A172 (cell line): ENCODE measurements at regions not wholly inside any gene's neighbourhood (a gene's known extent, or its start where the extent isn't known, plus 50 kb on each side); places are given as distances from the start of the nearest gene placed in this dataset.
"Not testable (repeated sequence)": the region's sequence is repeated elsewhere in the genome, so short reads cannot be mapped to it uniquely, and the experiment has no call there.

Experiments
- DNase-seq: peaks from one replicate; pipeline ENCODE4 v3.0.0-alpha.2; 2015; ENCODE audit warnings: low spot score

DNA sequence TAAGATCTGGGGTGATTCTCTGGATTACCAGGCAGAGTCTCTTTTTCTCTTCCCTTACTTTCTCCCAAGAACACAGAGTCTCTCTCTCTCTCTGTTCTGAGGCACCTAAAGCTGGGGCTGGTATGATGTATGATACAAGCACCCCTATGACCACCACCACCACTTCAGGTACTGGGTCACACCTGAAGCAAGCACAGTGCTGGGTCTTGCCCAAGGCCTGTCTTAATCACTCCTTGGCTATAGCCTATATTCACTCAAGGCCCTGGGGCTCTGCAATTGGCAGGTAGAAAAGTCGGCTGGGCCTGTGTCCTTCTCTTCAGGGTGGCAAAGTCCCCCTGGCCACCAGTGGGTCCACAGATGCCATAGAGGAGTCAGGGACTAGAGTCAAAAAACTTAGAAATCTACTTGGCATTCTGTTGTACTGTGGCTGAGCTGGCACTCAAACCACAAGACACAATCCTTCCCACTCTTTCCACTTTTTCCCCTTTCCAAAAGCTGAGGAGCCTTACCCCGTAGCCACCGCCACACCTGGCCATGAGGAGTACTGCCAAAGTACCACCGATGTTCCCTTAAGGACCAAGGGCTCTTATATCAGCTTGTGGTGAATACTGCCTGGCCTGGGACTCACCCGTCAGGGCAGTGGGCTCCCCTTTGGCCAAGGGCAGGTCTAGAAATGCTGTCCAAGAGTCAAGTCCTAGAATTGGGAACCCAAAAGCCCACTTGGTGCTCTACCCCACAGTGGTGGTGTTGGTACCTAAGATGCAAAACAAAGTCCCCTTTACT is 159.2 kb downstream of the POTEM start:
- DNase-seq: not testable (repeated sequence)

DNA sequence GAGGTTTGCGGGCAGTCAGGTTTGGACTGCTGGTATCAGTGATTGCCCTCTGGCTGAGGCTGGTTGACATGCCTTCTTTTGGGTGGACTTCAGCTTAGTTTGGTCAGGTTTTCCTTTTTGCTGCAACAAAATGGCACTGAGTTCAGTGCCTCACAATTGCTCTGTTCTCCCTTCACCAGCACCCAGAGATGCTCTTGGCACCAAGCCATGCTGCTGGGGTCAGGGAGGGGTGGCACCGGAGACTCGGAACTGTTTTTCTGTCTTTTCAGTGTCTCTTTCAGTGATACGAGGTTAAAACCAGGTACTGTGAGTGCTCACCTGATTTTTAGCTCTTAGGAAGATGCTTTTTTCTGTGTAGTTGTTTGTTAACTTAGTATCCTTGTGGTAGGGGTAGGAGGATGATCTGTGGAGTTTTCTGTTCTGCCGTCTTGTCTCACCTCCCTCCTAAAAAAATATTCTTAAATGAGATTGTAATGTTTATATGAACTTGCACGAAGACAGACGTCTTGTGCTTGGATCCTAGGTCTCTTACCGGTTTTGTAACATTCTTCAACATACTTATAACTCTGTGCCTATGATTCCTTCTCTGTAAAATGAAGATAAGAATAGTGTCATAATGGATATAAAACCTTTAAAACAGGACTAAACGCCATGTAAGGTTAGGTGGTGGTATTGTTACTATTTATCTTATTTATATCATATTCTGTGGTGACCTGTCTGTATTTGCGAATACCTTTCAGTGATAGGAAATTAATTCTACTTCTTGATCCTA is 160.6 kb downstream of the POTEM start:
- not testable (repeated sequence) for DNase-seq

DNA sequence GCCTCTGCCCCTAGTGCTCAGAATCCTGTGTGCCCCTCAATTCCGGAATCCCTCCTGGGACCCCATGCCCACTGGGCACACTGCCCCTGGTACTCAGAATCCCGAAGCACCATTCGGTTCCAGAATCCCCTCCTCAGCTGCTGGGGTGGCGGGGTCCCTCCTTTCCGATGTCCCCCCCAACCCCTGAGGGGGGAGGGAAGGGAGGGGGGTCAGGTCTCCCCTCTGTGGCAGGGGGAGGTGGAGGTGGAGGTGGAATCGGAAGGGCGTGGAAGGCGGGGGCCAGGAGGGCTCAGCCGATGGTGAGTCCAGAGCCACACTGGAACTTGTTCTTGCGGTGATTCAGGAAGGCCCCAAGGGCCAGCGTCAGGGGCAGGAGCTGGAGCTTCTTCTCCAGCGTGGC is 164.3 kb downstream of the POTEM start:
- DNase-seq: not testable (repeated sequence)

DNA sequence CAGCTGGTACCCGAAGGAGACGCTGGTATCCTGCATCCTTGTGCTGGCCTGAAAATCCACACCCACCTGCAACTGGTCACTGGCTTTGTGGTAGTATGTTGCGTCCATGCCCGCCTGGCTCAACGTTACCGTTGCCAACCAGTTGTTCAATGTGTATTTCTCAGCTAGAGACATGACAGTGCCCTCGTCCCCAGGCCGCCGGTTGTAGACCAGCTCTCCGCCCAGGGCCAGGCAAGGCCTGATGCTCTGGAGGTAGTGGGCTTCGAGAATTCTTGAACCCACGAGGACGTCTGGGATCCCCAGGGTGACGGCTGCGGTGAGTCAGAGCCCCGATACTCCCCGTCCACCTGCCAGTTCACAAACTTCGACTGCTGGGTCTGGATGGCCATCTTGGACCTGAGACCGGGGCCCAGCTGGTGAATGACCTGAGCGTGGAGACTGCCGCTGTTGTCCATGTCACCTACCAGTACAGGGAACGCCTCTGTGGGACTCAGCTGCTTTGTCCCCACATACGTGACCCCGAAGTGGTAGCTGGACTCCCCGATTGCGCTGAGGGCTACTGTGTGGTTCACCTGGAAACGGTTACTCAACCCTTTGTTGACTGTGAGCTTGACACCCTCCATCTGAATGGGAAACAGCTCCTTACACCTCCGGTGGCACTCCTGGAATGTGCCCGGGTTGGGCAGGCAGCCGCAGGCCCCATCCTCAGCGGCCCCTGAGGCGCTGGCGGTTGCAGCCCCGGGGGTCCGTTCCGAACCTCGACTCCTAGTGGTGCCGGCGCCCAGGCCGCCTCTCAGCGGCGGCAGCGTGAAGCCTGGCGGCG is 165.0 kb downstream of the POTEM start:
- DNase-seq: not testable (repeated sequence)

DNA sequence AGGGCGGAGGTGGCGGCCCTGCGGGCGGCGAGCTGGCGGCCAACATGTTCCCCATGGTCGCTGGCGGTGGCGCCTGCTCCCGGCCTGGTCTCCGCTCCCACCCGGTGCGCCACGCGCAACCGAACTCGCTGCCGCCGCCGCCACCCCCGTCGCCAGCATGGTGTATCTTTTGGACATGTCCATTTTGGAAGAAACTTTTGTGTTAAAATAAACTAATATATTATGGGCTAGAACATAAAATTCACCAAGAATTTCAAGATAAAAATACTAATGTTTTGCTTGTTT is 165.5 kb downstream of the POTEM start:
- DNase-seq: not testable (repeated sequence)

DNA sequence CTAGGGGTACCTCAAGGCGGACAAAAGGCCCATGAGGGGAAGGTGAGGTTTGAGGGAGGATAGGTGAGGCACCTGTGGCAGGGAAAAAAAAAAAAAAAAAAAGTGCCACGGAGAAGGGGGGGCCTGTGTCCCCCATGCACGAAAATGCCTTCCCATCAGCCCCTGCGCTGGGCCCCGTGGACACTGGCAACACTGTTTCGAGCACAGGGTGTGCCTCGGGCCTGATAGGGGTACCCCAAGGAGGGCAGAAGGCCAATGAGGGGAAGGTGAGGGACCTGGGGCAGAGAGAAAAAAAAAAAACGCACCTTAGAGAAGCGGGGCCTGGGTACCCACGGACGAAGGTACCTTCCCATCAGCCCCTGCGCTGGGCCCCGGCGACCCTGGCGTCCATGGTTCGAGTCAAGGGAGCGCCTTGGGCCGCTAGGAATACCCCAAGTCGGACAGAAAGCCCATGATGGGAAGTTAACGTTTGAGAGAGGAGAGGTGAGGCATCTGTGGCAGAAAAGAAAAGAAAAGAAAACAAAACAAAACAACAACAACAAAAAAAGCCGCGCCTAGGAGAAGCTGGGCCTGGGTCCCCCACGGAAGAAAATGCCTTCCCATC is 190.0 kb downstream of the POTEM start:
- DNase-seq: not testable (repeated sequence)

DNA sequence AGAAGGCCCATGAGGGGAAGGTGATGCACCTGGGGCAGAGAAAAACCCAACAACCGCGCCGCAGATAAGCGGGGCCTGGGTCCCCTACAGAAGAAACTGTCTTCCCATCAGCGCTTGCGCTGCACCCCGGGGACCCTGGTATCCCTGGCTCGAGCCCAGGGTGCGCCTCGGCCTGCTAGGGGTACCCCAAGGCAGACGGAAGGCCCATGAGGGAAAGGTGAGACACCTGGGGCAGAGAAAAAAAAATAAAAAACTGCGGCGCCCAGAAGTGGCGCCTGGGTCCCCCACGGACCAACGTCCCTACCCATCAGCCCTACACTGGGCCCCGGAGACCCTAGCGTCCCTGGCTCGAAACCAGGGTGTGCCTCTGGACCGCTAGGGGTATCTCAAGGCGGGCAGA is 190.8 kb downstream of the POTEM start:
- not testable (repeated sequence) for DNase-seq

DNA sequence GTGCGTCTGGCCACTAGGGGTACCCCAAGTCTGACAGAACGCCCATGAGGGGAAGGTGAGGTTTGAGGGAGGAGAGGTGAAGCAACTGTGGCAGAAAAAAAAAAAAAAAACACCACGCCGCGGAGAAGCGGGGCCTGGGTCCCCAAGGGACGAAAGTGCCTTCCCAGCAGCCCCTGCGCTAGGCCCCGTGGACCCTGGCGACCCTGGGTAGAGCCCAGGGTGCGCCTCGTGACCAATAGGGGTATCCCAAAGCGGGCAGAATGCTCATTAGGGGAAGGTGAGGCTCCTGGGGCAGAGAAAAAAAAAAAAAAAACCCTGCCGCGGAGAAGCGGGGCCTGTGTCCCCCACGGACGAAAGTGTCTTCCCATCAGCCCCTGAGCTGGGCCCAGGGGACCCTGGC is 191.4 kb downstream of the POTEM start:
- not testable (repeated sequence) for DNase-seq

DNA sequence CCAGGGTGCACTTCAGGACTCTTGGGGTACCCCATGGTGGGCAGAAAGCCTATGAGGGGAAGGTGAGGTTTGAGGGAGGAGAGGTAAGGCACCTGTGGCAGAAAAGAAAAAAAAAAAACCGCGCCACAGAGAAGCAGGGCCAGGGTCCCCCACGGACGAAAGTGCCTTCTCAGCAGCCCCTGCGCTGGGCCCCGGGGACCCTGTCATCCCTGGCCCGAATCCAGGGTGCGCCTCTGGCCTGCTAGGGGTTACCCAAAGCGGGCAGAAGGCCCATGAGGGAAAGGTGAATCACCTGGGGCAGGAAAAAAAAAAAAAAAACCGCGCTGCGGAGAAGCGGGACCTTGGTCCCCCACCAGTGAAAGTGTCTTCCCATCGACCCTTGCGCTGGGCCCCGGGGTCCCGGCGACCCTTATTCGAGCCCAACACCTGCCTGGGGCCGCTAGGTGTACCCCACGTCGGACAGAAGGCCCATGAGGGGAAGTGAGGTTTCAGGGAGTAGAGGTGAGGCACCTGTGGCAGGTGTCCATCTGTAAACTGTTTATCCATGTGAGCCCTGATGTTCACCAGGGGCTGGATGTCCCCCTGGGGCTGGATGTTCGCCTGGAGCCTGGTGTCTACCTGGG is 191.9 kb downstream of the POTEM start:
- not testable (repeated sequence) for DNase-seq

DNA sequence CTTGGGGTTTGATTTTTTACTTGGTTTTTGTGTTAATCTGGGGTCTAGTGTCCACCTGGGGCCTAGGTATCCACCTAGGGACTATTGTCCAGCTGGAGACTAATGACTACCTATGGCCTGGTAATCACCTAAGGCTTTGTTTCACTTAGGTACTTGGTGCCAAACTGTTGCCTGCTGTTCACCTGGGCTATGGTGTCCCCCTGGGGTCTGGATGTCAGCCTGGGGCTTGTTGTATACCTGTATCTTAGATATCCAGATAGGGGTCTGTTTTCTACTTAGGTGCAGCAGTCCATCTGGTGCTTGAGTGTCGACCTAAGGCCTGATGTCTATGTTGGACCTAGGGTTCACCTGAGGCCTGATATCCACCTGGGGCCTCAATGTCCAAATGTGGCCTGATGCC is 193.1 kb downstream of the POTEM start:
- DNase-seq: not testable (repeated sequence)

DNA sequence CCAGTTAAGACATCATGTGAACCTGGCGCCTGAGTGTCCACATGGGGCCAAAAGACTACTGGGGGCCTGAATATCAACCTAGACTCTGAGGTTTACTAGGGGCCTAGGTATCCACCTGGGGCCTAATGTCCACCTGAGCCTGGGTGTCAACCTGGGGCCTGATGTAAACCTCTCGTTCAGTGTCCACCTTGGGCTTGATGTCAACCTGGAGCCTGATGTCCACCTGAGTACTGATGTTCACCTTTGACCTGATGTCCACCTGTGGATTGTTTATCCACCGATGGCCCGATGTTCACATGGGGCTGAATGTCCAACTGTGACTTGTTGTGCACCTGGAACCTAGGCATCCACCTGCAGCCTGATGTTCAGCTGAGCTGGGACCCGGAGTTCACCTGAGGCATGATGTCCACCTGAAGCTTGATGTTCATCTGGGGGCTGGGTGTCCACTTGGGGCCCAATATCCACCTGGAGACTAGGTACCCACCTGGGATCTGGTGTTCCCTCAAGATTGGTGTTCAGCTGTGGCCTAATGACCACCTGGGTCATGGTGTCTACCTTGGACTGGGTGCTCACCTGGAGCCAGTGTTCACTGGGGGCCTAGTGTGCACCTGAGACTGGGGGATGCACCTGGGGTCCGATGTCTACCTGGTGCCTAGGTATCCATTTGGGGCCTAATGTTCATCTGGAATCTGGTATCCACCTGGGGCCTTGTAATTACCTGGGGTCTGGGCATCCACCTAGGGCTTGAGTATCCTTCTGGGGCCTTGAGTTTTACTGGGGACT is 194.2 kb downstream of the POTEM start:
- not testable (repeated sequence) for DNase-seq

DNA sequence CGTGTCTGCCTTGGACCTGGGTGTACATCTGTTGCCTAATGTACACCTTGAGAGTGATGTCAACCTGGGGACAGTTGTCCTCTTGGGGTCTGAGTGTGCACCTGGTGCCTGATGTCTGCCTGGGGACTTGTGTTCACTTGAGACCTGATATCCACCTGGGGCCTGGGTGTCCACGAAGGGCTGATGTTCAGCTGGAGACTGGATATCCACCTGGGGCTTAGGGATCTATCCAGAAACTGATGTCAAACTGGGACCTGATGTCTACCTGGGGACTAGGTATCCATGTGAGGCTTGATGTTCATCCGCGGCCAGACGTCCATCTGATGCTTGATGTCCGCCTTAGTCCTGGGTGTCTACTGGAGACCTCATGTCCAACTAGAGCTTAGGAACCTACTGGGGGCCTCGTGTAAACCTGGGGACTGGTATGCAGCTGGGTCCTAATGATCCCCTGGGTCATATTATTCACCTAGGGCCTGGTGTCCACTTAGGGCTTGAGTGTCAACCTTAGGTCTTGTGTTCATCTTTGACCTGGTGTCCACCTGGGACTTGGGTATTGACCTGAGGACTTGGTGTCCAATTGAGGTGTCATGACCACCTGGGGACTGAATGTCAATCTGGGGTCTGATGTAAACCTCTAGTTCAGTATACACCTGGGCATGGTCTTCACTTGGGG is 194.9 kb downstream of the POTEM start:
- not testable (repeated sequence) for DNase-seq

DNA sequence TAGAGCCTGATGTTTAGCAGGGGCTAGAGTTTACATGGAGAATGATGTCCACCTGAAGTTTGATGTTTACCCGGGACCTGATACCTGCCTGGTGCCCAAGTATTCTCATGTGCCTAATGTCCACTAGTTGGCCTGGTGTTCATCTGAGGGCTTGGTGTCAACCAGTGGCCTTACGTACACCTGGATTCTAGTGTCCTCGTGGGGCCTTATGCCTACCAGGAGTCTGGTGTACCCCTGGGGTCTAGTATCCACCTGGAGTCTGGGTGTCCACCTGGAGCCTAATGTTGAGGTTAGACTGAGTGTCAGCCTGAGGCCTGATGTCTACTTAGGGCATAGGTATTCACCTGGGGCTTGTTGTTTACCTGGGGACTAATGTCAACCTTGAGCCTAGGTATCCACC is 195.7 kb downstream of the POTEM start:
- DNase-seq: not testable (repeated sequence)

DNA sequence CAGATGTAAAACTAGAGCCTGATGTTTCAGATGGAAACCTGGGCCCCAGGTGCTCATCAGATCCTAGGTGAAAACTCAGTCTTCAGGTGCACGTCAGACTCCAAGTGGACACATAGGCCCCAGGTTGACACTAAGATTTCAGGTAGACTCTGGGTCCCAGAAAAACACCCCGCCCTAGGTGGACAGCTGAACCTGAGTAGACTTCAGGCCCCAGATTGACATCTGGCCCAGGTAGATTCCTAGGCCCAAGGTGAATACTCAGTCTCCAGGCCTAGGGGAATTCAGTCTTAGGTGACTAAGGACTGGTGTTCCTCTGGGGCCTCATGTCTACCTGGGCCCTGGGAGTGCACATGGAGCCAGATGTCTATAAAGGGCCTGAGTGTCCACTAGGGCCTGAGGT is 196.7 kb downstream of the POTEM start:
- not testable (repeated sequence) for DNase-seq

DNA sequence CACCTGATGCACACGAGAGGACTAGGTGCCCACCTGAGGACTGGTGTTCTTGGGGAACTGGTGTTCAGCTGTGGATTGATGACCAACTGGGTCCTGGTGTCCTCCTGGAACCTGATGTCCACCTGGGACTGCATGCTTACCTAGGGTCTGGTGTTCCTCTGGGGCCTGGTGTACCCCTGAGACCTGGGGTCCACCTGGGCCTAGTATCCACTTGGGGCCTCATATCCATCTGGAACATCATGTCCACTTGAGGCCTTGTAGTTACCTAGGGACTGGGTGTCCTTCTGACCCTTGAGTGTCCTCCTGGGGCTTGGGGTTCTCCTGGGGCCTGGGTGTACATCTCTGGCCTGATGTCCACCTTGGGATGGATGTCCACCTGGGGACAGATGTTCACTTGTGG is 197.2 kb downstream of the POTEM start:
- not testable (repeated sequence) for DNase-seq

DNA sequence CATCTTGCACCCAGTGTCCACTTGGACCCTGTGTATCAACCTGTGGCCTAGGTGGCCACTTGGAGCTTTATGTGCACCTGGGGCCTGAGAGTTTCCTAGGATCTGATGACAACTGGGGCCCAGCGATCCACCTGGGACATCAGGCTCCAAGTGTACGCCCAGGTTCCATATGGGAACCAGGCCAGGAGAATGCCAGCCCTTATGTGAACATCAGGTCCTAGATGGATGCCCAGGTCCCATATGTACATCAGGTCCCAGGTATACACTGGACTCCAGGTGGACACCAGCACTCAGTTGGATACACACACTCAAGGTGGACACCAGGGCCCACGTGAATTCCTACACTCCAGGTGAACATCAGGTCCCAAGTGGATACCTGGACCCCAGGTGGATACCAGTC is 198.8 kb downstream of the POTEM start:
- DNase-seq: not testable (repeated sequence)

DNA sequence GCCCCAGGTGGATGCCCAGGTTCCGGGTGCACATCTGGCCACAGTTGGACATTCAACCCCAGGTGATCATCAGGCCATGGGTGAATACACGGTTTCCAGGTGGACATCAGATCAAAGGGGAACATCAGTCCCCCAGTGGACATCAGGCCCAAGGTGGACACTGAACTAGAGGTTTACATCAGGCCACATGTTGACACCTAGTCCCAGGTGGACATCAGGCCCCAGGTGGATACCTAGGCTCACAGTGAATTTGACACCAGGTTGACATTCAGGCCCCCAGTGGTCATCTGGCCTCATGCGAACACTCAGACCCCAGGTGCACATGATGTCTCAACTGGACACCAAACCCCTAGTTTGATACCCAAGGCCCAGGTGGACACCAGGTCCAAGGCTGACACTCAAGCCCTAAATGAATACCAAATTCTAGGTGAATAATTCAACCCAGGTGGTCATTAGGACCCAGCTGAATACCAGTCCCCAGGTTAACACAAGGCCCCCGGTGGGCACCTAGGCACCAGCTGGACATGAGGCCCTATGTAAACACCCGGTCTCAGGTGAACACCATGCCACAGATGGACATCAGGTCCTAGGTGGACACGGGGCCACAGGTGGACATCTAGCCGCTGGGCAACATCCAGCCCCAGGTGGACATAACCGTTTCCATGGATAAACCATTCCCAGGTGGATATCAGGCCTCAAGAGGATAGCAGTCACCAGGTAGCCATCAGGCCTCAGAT is 200.4 kb downstream of the POTEM start:
- DNase-seq: not testable (repeated sequence)

DNA sequence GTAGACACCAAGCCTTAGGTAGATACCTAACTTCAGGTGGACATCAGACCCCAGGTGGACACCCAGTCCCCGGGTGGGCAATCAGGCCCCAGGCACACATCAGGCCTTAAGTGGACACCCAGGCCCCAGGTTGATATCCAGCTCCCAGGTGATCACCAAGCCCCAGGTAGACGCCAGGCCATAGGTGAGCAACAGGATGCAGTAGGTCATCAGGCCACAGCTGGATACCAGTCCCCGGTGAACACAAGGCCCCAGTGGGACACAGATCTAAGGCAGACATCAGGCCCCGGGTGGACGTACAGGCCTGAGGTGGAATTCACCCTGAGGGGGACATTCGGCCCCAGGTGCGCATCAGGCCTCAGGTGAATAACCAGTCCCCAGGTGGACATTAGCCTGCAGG is 201.0 kb downstream of the POTEM start:
- not testable (repeated sequence) for DNase-seq
